ENCODE measurements at regions not wholly inside any gene's neighbourhood (a gene's known extent, or its start where the extent isn't known, plus 50 kb on each side); places are given as distances from the start of the nearest gene placed in this dataset.
A peak's percentile ranks its signal among the peaks of the same experiment; 100 is the strongest.
"Not testable (repeated sequence)": the region's sequence is repeated elsewhere in the genome, so short reads cannot be mapped to it uniquely, and the experiment has no call there.

DNA sequence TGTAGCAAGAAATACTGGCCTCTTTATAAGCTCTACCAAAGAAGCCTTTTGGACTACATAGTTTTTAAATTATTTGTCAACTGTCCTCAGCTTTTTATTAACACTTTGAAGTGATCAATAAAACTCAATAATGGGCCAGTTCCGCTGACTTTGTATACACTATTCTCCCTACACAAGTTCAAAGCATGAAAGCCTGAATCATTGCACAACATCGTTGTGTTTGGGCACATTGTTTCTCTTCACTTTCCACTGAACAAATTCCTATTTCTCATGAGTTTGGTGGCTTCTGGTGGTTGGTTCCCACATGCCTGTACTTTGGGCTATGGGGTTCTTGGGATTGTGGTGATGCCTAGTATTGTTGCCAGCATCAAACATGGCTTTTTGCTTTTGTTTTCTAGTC lies 561.8 kb upstream of the LRRN3 start:
- DNase-seq: no peak

DNA sequence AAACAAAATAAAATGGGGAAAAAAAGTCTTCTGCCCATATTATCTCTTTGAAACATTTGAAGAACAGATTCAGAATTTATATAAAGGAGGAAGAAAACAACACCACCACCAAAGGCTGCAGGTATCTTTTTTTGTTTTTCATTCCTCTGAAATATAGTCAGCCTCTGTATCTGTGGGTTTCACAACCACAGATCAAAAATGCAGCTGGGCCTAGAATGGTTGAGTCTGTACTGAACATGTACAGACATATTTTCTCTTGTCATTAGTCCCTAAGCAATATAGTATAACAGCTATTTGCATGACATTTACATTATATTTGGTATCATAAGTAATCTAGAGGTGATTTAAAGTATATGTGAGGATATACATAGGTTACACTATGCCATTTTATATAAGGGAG lies 559.7 kb upstream of the LRRN3 start:
- DNase-seq: no peak

DNA sequence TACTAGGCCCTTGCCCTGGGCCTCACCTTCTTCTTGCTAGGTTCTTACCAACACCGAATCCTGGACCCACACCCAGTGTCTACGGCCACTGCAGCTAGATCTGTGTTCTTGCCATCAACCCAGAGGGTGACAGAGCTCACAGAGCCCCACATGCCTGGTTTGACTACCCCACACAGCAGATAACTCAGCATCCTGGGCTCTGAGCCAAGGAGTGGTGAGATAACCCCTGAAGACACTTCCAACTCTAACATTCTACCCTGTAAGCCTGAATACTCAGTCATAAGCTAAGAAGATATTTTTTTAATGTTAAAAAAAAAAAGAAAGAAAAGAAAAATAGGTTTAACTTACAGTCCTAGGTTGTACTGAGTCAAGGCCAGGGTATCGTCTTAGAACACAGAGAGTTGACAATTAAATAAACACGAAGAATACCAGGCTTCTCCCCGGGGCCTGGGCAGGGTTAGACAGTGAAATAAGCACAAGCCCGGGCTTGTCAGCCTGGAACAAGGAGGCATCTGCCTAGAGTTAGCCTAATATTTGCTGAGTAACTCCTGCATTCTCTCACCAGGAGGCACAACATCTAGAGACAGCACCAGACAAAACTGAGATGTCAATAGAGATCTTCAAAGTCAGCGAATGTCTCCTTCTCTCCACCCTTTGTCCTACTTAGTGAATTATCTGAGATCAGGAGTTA lies 556.5 kb upstream of the LRRN3 start:
- DNase-seq: peak; percentile 77

DNA sequence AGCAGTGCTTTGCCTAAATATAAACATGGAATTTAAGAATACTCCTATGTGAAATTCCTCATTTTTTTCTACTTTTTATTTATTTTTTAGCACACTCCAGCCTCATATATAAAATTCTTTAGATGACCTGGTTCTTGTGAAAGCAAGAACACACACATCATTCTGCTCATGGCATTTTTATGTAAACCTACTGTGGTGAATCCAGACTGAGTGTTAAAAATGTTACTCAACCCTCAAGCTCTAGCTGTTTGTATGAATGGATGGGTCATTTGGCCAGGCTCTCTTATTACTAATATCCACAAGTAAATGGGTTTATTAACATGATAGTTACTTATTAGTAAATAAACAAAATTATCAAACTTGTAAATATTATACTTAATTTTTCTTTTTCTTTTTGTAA lies 551.7 kb upstream of the LRRN3 start:
- no peak for DNase-seq

DNA sequence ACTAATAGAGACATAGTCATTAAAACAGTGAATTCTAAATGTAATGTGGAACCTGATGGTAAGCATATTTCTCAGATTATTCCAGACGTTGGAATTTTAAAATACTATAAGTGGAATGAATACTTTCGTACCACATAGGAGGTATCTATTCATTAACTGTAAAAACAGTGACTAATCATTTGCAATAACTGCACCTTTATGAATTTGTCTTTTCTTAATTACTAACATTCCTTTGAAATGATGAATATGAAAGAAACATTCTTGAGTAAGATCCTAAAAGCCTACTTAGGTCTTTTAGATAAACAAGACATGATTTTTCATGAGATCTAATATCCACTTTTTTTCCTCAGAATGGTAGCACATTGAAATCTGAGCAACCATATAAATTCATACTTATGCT lies 549.0 kb upstream of the LRRN3 start:
- DNase-seq: no peak

DNA sequence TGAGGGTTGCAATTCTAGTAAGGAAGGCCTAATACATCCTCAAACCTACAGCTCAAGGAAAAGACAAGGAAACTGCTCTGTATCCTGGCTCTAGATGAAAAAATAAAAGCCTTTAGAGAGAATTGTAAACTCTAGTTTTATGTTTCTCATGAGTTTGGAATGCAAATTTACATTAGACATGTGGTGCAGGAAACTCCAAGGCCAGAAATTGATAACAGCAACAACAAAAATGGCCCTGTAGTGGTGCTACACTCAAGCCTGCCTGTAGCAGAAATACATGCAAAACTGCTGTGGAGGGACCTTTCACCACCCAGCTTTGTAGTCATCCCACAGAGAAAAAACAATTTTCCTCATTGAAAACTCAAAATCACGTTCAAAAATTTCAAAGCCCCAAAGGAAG lies 546.7 kb upstream of the LRRN3 start:
- no peak for DNase-seq

GRCh38 chr7:110548372-110548771 lies 542.6 kb upstream of the LRRN3 start:
- DNase-seq: no peak

DNA sequence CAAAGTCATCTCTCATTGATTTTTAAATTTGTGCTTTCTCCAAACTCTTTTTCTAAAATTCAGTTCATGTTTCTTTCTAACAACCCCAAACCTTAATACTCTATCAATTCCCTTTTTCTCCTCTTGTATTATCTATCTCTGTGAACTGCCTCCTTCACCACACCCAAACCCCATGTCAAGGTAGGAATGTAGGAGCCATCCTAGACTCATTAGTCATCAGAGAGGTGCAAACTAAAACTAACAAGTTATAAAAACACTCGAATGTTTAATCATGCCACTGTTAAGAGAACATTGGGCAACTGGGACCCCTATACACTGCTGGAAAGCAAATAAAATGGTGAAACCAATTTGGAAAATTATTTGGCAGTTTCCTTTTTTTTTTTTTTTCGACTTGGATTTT lies 533.8 kb upstream of the LRRN3 start:
- no peak for DNase-seq

- DNase-seq: not testable (repeated sequence)
Measured at GRCh38 chr7:110563286-110563685, 527.6 kb upstream of the LRRN3 start.

- DNase-seq: no peak
Measured at GRCh38 chr7:110564246-110564645, 526.7 kb upstream of the LRRN3 start.

DNA sequence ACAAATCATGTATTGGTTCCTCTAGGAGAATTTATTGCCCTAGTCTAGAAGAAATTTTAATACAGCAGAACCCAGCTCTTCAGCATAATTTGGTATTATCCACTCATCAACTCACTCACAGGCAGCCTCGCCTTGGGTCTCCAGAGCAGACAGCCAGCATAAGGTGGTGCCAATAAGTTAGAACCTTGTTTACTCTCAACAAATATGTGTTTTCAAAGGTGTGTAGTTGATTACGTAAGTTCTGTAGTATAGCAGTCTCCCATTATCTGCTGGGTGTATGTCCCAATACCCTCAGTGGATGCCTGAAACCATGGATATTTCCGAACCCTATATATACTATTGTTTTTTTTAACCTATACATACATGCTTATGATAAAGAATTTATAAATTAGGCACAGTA lies 522.5 kb upstream of the LRRN3 start:
- DNase-seq: no peak

GRCh38 chr7:110568932-110569331 lies 522.0 kb upstream of the LRRN3 start:
- no peak for DNase-seq

GRCh38 chr7:110569486-110570205 lies 521.3 kb upstream of the LRRN3 start:
- no peak for DNase-seq

- DNase-seq: no peak
Measured at GRCh38 chr7:110573862-110574528, 516.9 kb upstream of the LRRN3 start.

DNA sequence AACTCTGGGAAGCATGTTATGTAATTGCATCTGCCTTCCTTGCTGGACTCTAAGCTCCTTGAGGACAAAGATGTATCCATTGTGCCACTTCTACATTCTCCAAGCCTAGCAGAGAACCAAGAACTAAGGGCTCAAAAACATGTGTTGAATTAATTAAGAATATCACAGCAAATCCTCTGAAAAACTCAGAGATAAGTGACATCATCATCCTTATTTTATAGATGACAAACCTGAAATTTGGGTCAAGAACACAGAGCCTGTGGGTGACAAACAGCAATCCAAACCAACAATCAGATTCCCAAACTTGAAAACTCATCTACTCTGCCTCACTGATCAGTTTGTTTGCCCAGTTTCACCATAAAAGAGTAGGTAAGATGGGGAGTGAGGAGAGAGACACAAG lies 503.6 kb upstream of the LRRN3 start:
- no peak for DNase-seq

DNA sequence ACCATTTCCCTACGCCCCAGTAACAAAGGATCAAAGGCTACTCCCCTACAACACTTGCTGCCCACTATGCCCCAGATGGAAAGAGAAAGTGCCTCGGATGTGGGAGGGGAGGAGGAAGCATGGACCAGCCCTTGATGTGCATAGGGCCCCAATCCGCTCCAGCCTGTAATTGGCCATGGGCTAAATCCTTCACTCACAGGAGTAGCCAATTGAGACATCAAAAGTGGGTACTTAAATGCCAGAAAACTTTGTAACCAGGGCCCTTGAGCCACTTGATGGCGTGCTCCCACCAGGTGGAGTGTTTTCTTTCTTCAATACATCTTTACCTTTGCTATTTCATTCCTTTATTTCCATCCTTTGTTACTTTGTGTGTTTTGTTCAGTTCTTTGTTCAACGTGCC lies 500.5 kb upstream of the LRRN3 start:
- no peak for DNase-seq

GRCh38 chr7:110591341-110591740 lies 499.6 kb upstream of the LRRN3 start:
- no peak for DNase-seq

DNA sequence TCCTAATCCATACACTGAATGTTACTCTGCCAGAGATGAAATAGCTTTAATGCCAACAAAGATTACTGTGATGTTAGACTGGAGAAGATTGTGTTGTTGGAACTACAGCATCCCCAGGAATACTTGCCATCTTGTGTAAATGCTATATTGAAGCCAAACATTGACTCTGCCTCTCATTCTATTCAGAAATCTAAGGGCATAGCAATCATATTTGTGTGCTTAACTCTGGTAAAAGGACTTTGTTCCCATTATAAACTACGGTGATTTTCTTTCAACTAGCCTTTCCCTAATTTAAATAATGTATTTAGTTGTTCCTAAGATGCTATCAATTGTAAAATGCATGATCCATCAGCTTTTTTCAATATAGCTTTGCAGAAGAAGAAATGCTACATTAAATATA lies 498.4 kb upstream of the LRRN3 start:
- no peak for DNase-seq

DNA sequence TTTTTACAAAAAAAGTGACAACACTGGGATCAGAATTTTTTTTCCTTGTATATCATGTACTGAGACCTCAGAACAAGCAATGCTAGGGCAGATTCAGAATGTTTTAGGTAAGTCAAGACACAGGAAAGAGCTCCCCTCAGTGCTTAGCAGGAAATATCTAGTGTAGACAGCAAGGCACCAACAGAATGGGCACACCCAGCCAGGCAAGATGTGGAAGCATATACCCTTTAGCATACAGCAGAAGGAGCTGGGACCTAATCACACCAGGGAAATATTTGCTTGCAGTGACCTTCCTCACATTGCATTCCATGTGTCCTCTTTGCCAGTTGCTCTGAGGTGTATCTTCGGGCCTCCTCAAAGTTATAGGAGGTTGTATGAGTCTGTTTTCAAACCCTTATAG lies 497.6 kb upstream of the LRRN3 start:
- no peak for DNase-seq

GRCh38 chr7:110595694-110596093 lies 495.2 kb upstream of the LRRN3 start:
- DNase-seq: no peak

- DNase-seq: no peak
Measured at GRCh38 chr7:110600956-110601355, 490.0 kb upstream of the LRRN3 start.

GRCh38 chr7:110601710-110602109 lies 489.2 kb upstream of the LRRN3 start:
- no peak for DNase-seq

DNA sequence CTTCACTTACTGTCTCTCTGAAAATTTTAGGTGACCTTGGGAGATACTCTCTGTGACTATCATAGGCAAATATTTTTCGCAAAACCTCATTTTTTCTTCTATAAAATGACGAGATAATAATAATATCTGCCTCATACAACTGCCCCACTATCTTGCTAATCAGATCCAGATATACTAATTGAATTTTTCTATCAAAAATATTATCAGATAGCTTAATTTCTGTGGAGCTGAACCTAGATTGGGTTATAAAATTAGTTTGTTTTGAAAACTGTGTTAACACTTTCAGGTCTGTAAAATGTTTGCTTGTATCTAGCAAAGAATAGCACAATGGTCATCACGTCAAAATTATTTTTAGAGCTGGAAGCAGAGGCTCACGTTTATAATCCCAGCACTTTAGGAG lies 486.7 kb upstream of the LRRN3 start:
- no peak for DNase-seq

- DNase-seq: no peak
Measured at GRCh38 chr7:110604885-110605284, 486.0 kb upstream of the LRRN3 start.

Measured in SHP77 treated with DMSO at 0.1 percent for 48 hours (cell line).